ENCODE measurements at regions not wholly inside any gene's neighbourhood (a gene's known extent, or its start where the extent isn't known, plus 50 kb on each side); places are given as distances from the start of the nearest gene placed in this dataset.
A peak's percentile ranks its signal among the peaks of the same experiment; 100 is the strongest.

DNA sequence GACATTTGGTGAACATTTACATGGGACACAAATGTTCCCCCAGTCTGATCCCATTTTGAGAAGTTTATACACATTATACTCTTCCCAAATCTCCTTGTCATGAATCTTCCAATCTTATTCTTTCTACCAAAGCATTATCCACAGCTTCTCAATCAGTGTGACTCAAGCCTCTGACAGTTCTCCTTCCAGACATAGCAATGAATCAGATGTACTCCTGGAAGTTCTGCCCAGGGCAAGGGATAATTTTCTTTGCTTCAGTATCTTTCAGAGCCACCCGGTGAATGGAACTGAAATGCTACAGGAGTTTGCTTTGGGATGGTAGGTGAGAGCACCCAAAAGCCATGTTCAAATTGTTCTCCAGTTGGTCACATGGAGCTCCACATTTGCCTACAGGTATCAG, 145.5 kb downstream of the ANXA5 start:
- H3K27ac ChIP-seq, result no peak overlapping the region
- no peaks in the 10 kb centered on the region for H3K36me3 ChIP-seq
- no peaks in the 10 kb centered on the region for H3K4me1 ChIP-seq (ENCODE audit: low read depth)
- DNase-seq (ENCODE audit: low read depth in 1 of 2, low spot score in 1 of 2), result no peak
- H3K9me3 ChIP-seq (ENCODE audit: low read depth), result no peaks in the 10 kb centered on the region
- no peaks in the 10 kb centered on the region for H3K27me3 ChIP-seq
- TF ChIP-seq, protein P1, sequence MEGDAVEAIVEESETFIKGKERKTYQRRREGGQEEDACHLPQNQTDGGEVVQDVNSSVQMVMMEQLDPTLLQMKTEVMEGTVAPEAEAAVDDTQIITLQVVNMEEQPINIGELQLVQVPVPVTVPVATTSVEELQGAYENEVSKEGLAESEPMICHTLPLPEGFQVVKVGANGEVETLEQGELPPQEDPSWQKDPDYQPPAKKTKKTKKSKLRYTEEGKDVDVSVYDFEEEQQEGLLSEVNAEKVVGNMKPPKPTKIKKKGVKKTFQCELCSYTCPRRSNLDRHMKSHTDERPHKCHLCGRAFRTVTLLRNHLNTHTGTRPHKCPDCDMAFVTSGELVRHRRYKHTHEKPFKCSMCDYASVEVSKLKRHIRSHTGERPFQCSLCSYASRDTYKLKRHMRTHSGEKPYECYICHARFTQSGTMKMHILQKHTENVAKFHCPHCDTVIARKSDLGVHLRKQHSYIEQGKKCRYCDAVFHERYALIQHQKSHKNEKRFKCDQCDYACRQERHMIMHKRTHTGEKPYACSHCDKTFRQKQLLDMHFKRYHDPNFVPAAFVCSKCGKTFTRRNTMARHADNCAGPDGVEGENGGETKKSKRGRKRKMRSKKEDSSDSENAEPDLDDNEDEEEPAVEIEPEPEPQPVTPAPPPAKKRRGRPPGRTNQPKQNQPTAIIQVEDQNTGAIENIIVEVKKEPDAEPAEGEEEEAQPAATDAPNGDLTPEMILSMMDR (IDR thresholded peaks at IDR 0.05; ENCODE audit: low read depth, low read length), result no peak
- H3K4me3 ChIP-seq, result no peak overlapping the region

DNA sequence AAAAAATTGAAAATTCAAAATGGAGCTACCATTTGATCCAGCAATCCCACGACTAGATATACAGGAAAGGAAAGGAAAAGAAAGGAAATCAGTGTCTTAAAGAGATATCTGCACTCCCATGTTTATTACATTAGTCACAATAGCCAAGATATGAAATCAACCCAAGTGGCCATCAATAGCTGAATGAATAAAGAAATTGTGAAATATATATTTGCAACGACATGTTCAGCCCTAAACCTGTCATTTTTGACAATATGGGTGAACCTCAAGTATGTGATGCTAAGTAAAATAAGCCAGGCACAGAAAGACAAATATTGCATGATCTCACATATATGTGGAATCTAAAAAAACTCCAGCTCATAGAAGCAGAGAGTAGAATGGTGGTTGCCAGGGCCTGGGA, 155.1 kb downstream of the ANXA5 start:
- Histone ChIP-seq H3K36me3 (no peaks in the 10 kb centered on the region), H3K4me1 (ENCODE audit: low read depth) (no peaks in the 10 kb centered on the region), H3K27me3 (no peaks in the 10 kb centered on the region), H3K4me3 (no peak overlapping the region), H3K9me3 (ENCODE audit: low read depth) (no peaks in the 10 kb centered on the region), H3K27ac (no peak overlapping the region)
- DNase-seq (ENCODE audit: low read depth in 1 of 2, low spot score in 1 of 2), result peak in 1 of 2 donors; percentile 3
- TF ChIP-seq, protein P1 (IDR thresholded peaks at IDR 0.05; ENCODE audit: low read depth, low read length), result no peak

DNA sequence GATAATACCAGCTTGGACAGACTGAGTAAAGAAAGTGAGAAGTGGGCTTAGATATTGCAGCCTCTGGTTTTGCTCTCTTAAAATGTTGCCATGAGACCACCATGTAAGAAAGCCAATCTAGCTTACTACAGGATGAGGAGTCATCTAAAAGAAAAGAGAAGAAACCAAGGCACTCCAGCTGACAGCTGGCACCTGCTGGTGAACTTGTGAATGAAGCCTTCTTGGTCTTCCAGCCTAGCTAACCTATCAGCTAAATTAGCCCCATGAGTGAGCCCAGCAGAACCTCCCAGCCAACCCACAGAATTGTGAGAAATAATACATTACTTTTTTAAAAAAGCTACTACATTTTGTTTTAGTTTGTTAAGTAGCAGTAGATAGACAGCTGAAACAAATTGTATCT, 154.5 kb upstream of the QRFPR start:
- Histone ChIP-seq H3K9me3 (ENCODE audit: low read depth) (no peaks in the 10 kb centered on the region), H3K4me3 (no peak overlapping the region), H3K27me3 (no peaks in the 10 kb centered on the region), H3K36me3 (no peaks in the 10 kb centered on the region), H3K27ac (no peak overlapping the region), H3K4me1 (ENCODE audit: low read depth) (no peaks in the 10 kb centered on the region)
- TF ChIP-seq, protein P1 (IDR thresholded peaks at IDR 0.05; ENCODE audit: low read depth, low read length), result no peak
- no peak for DNase-seq (ENCODE audit: low read depth in 1 of 2, low spot score in 1 of 2)

DNA sequence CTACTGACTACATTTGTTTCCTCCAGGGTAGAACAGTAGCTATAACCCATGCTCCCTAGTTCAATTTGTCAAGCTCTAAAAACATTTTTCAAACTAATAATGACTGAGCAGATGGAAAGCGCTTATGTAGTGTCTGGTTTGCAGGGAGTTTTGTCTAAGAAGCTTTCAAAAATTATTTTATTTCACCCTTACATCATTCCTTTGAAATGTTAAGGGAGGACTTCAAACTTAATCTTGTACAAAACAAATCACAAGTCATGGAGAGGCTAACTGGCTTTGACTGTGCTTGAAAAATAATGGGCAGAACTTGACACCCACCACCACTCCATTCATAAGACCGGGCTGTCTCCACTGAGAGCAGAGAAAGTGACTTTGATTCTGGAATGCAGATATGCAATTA, 153.4 kb upstream of the QRFPR start:
- Histone ChIP-seq H3K4me3 (no peak overlapping the region), H3K9me3 (ENCODE audit: low read depth) (no peaks in the 10 kb centered on the region), H3K36me3 (no peaks in the 10 kb centered on the region), H3K27me3 (no peaks in the 10 kb centered on the region), H3K4me1 (ENCODE audit: low read depth) (no peaks in the 10 kb centered on the region), H3K27ac (no peak overlapping the region)
- TF ChIP-seq, protein P1 (IDR thresholded peaks at IDR 0.05; ENCODE audit: low read depth, low read length), result no peak
- no peak for DNase-seq (ENCODE audit: low read depth in 1 of 2, low spot score in 1 of 2)

DNA sequence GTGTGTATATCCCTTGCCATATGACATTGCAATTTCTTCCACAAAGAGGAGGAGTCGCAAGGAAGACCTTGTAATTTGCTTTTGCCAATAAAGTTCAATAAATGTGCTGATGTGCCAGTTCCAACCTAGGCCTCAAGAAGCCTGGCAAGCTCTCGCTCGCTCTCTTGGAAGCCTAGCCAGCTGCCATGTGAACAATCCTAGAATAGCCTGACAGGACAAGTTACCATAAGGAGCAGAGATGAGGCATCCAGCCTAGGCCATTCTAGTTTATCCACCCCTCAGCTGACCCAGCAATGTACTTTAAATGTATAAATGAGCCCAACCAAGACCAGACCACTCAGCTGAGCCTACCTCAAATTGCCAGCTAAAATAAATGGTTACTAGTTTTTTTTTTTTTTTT, 145.7 kb upstream of the QRFPR start:
- TF ChIP-seq, protein P1 (IDR thresholded peaks at IDR 0.05; ENCODE audit: low read depth, low read length), result no peak
- DNase-seq (ENCODE audit: low read depth in 1 of 2, low spot score in 1 of 2), result no peak
- no peaks in the 10 kb centered on the region for H3K27me3 ChIP-seq

More for the DNA sequence above, 145.7 kb upstream of the QRFPR start:
- Histone ChIP-seq H3K36me3 (no peaks in the 10 kb centered on the region), H3K9me3 (ENCODE audit: low read depth) (no peaks in the 10 kb centered on the region), H3K4me1 (ENCODE audit: low read depth) (no peaks in the 10 kb centered on the region), H3K4me3 (no peak overlapping the region), H3K27ac (no peak overlapping the region)

Data from cardiac muscle cell (in vitro differentiated cells and primary cell).